B cell (primary cell): ENCODE measurements at regions not wholly inside any gene's neighbourhood (a gene's known extent, or its start where the extent isn't known, plus 50 kb on each side); places are given as distances from the start of the nearest gene placed in this dataset.

ENCODE experiments used
- EZH2 ChIP-seq: IDR thresholded peaks from 2 replicates; pipeline ENCODE4 v1.6.1; 2012; ENCODE audit warnings: borderline replicate concordance, low read depth, mild to moderate bottlenecking, moderate library complexity, low read length; ENCODE audit not compliant: insufficient read depth, poor library complexity, severe bottlenecking
- TF ChIP-seq, protein P1 (sequence below): fragments of 200-600 bp; IDR thresholded peaks from one replicate; pipeline ENCODE4 v1.8.0; 2022; ENCODE audit warnings: antibody characterized with exemption, mild to moderate bottlenecking

DNA sequence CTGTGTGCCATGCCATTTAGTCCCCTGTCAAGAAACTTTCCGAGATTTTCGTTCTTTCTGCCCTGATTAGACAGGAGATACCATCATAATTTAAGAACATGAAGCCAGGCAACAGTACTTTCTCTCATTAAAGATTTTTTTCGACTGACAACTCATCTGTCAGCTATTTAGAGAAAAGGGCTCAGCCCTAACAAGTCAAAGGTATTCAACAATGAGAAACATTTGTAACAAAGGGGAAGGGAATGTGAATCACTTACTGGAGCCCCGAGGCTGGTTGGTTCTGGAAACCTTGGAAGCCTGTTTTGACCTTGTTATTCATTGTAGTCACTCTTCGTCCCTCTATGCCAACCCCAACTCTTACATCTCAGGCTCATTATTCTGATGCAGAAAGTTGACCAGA is 199.4 kb downstream of the SPP2 start:
- TF ChIP-seq, protein P1, sequence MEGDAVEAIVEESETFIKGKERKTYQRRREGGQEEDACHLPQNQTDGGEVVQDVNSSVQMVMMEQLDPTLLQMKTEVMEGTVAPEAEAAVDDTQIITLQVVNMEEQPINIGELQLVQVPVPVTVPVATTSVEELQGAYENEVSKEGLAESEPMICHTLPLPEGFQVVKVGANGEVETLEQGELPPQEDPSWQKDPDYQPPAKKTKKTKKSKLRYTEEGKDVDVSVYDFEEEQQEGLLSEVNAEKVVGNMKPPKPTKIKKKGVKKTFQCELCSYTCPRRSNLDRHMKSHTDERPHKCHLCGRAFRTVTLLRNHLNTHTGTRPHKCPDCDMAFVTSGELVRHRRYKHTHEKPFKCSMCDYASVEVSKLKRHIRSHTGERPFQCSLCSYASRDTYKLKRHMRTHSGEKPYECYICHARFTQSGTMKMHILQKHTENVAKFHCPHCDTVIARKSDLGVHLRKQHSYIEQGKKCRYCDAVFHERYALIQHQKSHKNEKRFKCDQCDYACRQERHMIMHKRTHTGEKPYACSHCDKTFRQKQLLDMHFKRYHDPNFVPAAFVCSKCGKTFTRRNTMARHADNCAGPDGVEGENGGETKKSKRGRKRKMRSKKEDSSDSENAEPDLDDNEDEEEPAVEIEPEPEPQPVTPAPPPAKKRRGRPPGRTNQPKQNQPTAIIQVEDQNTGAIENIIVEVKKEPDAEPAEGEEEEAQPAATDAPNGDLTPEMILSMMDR: no peak
- TF ChIP-seq EZH2: no peak
